Panc1 (cell line): ENCODE measurements at regions not wholly inside any gene's neighbourhood (a gene's known extent, or its start where the extent isn't known, plus 50 kb on each side); places are given as distances from the start of the nearest gene placed in this dataset.

Source experiments
- ATAC-seq: fragments of 200-7000 bp; cut with Tn5 transposase; 2 replicates; pipeline ENCODE4 v1.9.1; 2020; ENCODE audit warnings: mild to moderate bottlenecking, moderate library complexity
- BruUV-seq: library from RNA; stranded (reverse); fragments of 400-500 nt; replicated peaks from 2 replicates; lab custom pipeline; 2021; lab: Mats Ljungman, UMichigan
- CTCF ChIA-PET: fragments of 300-600 bp; sonication (Branson Sonifier 250); formaldehyde crosslinking; loops from one replicate; lab custom pipeline; 2022; ENCODE audit warnings: antibody characterized with exemption; lab: Charles Lee
- POLR2A ChIA-PET: fragments of 300-600 bp; sonication (Branson Sonifier 250); formaldehyde crosslinking; loops from one replicate; lab custom pipeline; 2022; ENCODE audit warnings: antibody characterized with exemption; lab: Charles Lee
- DNase-seq: peaks from one replicate; pipeline ENCODE4 v3.0.0-alpha.2; 2010; ENCODE audit warnings: low read depth, low spot score
- H3K27ac ChIP-seq: 2 replicates; pipeline ENCODE4 v1.5.1; 2011; ENCODE audit warnings: mild to moderate bottlenecking, low read length, inconsistent platforms
- H3K27me3 ChIP-seq: fragments of 200-500 bp; sonication (Bioruptor generic); 2 replicates; pipeline ENCODE4 v1.6.0; 2014; ENCODE audit warnings: low read length, inconsistent platforms; ENCODE audit not compliant: control insufficient read depth, insufficient read depth
- H3K36me3 ChIP-seq: fragments of 200-500 bp; sonication (Bioruptor generic); 2 replicates; pipeline ENCODE4 v1.5.1; 2014; ENCODE audit warnings: inconsistent platforms, mild to moderate bottlenecking, low read length, moderate library complexity; ENCODE audit not compliant: control insufficient read depth, insufficient read depth
- H3K4me1 ChIP-seq: 2 replicates; pipeline ENCODE4 v1.5.1; 2011; ENCODE audit warnings: inconsistent platforms, mild to moderate bottlenecking, low read length, moderate library complexity; ENCODE audit not compliant: control insufficient read depth, insufficient read depth
- H3K4me3 ChIP-seq, 2 experiments: 2 replicates each; pipeline ENCODE4 v1.5.1; 2011 to 2012; ENCODE audit warnings: low read depth in 2 of 2, low read length in 2 of 2, mild to moderate bottlenecking in 2 of 2, inconsistent platforms in 1 of 2, moderate library complexity in 1 of 2
- H3K9me3 ChIP-seq: fragments of 200-500 bp; sonication (Bioruptor generic); 2 replicates; pipeline ENCODE4 v1.5.1; 2014; ENCODE audit warnings: low read depth, mild to moderate bottlenecking, inconsistent platforms, low read length, moderate library complexity; ENCODE audit not compliant: control insufficient read depth, insufficient read depth
- POLR2AphosphoS5 ChIP-seq: IDR thresholded peaks from 2 replicates; pipeline ENCODE4 v1.6.1; 2012; ENCODE audit warnings: mild to moderate bottlenecking, low read depth, low read length, moderate library complexity
- SIN3A ChIP-seq: IDR thresholded peaks from 2 replicates; pipeline ENCODE4 v1.6.1; 2012; ENCODE audit warnings: low read depth, mild to moderate bottlenecking, low read length, moderate library complexity, borderline replicate concordance; ENCODE audit not compliant: insufficient read depth
- TCF7L2 ChIP-seq: IDR thresholded peaks from 2 replicates; pipeline ENCODE4 v1.6.1; 2011; ENCODE audit warnings: mild to moderate bottlenecking, low read depth, low read length, inconsistent platforms
- in situ Hi-C: cut with HindIII; loops from 2 replicates; pipeline ENCODE4 v1.10.0; 2016; ENCODE audit warnings: low sequenced_read_pairs, low pct_unique_long_range_greater_than_20kb
- intact Hi-C: fragments of 100-400 bp; cut with micrococcal nuclease; formaldehyde crosslinking; loops from one replicate; pipeline ENCODE4 v1.10.0; 2022; ENCODE audit not compliant: unreplicated experiment
- TF ChIP-seq, protein P1 (sequence below), 2 experiments: IDR thresholded peaks; 2 replicates each; pipeline ENCODE4 v1.6.1; 2011 to 2012; ENCODE audit warnings: low read depth in 2 of 2, control low read depth in 1 of 2, low read length in 1 of 2, mild to moderate bottlenecking in 1 of 2, moderate library complexity in 1 of 2; ENCODE audit not compliant: insufficient read depth in 1 of 2
- TF ChIP-seq, protein P2 (sequence below): fragments of 450-650 bp; IDR thresholded peaks from 2 replicates; pipeline ENCODE4 v1.5.1; 2017; ENCODE audit warnings: mild to moderate bottlenecking

DNA sequence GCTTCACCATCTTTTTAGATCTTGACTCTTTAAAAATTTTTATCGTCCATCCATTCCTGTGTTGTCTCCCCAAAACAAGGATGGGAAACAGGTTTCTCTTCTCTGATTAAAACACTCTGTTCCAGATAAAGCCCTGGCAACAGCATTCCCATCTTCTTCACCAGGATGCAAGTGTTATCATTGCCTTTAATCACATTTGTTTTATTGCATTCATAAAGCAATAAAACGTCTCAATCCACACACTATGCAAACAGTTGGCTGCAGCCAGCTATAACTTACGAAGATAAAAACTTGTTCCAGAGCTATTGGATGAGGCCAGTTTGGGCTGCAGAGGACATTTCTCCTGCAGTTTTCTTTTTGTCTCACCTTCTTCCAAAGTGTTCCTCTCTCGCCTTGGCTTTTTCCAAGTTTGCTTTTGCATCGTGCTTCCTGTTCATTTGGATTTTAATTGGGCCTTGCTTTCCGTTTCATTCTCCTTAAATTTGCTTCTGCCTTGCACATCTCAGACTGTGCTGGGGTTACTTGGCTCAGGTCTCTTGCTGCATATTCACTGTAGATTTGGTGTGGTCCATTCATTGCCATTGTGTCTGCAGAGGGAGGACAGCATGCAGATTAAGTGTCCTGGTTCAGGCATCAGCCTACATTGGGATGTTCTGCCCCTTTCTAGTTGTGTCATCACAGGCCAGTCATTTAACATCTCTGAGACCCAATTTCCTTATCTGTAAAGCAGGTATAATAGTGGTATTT, 136.5 kb upstream of the LIFR start:
- ATAC-seq, result peak; percentile 72
- intact Hi-C loops (no loop called here), in situ Hi-C loops (no loop called here)
- no TSS peak for BruUV-seq
- no peak overlapping the region for H3K4me3 ChIP-seq
- ChIA-PET CTCF (no interaction called here), POLR2A (no interaction called here)
- H3K4me1 ChIP-seq, result peaks cover 21% of the 10 kb centered on the region
- TF ChIP-seq, protein P1, sequence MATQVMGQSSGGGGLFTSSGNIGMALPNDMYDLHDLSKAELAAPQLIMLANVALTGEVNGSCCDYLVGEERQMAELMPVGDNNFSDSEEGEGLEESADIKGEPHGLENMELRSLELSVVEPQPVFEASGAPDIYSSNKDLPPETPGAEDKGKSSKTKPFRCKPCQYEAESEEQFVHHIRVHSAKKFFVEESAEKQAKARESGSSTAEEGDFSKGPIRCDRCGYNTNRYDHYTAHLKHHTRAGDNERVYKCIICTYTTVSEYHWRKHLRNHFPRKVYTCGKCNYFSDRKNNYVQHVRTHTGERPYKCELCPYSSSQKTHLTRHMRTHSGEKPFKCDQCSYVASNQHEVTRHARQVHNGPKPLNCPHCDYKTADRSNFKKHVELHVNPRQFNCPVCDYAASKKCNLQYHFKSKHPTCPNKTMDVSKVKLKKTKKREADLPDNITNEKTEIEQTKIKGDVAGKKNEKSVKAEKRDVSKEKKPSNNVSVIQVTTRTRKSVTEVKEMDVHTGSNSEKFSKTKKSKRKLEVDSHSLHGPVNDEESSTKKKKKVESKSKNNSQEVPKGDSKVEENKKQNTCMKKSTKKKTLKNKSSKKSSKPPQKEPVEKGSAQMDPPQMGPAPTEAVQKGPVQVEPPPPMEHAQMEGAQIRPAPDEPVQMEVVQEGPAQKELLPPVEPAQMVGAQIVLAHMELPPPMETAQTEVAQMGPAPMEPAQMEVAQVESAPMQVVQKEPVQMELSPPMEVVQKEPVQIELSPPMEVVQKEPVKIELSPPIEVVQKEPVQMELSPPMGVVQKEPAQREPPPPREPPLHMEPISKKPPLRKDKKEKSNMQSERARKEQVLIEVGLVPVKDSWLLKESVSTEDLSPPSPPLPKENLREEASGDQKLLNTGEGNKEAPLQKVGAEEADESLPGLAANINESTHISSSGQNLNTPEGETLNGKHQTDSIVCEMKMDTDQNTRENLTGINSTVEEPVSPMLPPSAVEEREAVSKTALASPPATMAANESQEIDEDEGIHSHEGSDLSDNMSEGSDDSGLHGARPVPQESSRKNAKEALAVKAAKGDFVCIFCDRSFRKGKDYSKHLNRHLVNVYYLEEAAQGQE (IDR thresholded peaks at IDR 0.05; ENCODE audit: insufficient read depth in 1 of 2, low read depth in 2 of 2, low read length in 1 of 2), result no peak
- TF ChIP-seq TCF7L2, result peak; percentile 82
- peak; percentile 36; the same call in 1 of the 2 replicates for TF ChIP-seq POLR2AphosphoS5
- TF ChIP-seq, protein P2, sequence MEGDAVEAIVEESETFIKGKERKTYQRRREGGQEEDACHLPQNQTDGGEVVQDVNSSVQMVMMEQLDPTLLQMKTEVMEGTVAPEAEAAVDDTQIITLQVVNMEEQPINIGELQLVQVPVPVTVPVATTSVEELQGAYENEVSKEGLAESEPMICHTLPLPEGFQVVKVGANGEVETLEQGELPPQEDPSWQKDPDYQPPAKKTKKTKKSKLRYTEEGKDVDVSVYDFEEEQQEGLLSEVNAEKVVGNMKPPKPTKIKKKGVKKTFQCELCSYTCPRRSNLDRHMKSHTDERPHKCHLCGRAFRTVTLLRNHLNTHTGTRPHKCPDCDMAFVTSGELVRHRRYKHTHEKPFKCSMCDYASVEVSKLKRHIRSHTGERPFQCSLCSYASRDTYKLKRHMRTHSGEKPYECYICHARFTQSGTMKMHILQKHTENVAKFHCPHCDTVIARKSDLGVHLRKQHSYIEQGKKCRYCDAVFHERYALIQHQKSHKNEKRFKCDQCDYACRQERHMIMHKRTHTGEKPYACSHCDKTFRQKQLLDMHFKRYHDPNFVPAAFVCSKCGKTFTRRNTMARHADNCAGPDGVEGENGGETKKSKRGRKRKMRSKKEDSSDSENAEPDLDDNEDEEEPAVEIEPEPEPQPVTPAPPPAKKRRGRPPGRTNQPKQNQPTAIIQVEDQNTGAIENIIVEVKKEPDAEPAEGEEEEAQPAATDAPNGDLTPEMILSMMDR, result no peak
- no peak for TF ChIP-seq SIN3A
- H3K36me3 ChIP-seq, result no peaks in the 10 kb centered on the region
- H3K27me3 ChIP-seq, result no peaks in the 10 kb centered on the region
- peak overlapping the region; percentile 75 for H3K27ac ChIP-seq
- H3K9me3 ChIP-seq, result no peaks in the 10 kb centered on the region
- DNase-seq, result no peak

DNA sequence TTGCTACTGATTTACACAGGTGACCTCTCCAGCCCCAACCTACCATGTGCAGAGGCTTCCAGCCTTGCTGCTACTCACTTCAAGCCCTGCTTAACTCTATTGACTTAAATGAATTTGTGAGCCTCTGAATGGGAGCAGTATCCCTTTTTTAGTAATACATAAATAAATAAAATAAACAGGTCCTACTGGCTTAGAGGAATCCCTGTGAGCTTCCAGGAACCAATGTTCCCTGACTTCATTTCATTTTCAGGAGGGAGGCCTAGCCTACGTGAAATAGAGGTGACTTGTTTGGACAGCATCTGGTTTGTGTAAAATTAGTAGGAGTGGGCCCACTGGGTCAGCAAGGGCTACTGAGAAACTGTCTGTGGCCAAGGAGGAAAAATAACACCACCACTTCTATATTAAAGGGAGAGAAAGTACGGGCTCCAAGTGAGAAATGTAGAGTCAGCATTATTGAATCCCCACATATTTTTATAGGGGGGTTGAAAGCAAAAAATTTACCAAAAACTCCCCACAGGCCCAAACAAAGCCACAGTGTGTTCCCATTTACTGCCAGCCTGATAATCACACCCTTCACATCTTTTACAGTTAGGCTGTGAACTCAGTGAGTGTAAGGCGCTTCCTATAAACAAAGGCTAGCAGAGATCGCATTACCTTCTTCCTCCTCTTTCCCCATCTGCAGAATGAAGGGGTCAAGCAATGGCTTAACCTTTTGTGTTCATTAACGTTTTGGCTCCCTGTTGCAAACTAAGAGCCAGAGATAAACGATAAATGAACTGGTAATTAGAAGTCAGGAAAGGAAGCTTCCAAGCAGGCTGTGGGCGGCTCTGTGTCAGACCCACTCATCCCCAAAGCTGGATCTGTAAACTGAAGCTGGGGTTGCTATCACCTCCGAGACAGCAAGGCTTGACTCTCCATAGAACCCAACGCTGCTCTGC, 138.8 kb upstream of the LIFR start:
- intact Hi-C loops, result no loop called here
- CTCF ChIA-PET, result no interaction called here
- in situ Hi-C loops, result no loop called here
- POLR2A ChIA-PET, result no interaction called here
- no peak overlapping the region for H3K4me3 ChIP-seq
- TF ChIP-seq, protein P1 (IDR thresholded peaks at IDR 0.05; ENCODE audit: insufficient read depth in 1 of 2, low read depth in 2 of 2, low read length in 1 of 2), result no peak
- TF ChIP-seq, protein P2, result no peak
- ATAC-seq (no peak), DNase-seq (no peak)
- no TSS peak for BruUV-seq
- H3K27ac ChIP-seq, result peak overlapping the region; percentile 75
- H3K4me1 ChIP-seq, result peaks cover 21% of the 10 kb centered on the region
- no peaks in the 10 kb centered on the region for H3K36me3 ChIP-seq
- H3K9me3 ChIP-seq, result no peaks in the 10 kb centered on the region
- no peaks in the 10 kb centered on the region for H3K27me3 ChIP-seq
